ENCODE measurements at regions not wholly inside any gene's neighbourhood (a gene's known extent, or its start where the extent isn't known, plus 50 kb on each side); places are given as distances from the start of the nearest gene placed in this dataset.

DNA sequence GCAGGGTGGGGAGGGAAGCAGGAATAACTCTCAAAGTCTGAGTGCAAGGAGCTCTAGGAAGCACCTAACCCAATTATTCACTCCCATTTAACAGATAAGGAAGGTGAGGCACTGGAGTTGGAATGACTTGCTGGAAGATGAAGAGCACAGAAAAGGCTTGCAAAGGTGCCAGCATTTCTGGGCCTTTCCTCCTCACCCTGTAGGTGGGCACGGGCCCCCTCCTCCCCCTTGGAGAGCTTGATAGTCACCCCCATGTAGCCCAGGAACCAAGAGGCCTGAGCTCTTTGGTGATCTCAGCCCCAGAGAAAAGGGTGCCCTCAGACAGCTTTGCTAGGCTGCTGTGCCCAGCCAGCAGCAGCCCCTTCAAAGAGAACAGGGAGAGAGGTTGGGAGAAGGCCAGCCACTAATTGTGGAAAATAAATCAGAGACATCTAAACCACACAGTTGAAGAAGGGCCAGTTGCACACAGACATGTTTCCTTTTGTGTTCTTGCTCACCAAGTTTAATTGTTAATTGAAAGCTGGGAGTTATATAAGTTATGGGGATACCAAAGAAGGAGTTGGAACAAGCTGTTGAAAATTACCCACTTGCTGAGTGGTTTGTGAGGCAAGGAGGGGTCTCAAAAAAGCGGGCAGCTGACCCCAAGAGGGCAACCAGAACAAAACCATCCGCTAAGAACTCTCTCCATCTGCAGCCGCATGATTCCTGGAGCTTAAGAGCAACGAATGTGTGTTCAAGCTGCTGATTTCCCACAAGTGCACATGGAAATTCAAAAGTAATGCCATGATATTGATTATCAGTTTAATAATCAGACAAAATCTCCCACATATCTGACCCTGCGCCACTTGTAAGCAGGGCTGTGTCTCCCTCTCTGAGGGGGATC lies 77.0 kb downstream of the MRPL14 start:
- TF ChIP-seq, protein P1, sequence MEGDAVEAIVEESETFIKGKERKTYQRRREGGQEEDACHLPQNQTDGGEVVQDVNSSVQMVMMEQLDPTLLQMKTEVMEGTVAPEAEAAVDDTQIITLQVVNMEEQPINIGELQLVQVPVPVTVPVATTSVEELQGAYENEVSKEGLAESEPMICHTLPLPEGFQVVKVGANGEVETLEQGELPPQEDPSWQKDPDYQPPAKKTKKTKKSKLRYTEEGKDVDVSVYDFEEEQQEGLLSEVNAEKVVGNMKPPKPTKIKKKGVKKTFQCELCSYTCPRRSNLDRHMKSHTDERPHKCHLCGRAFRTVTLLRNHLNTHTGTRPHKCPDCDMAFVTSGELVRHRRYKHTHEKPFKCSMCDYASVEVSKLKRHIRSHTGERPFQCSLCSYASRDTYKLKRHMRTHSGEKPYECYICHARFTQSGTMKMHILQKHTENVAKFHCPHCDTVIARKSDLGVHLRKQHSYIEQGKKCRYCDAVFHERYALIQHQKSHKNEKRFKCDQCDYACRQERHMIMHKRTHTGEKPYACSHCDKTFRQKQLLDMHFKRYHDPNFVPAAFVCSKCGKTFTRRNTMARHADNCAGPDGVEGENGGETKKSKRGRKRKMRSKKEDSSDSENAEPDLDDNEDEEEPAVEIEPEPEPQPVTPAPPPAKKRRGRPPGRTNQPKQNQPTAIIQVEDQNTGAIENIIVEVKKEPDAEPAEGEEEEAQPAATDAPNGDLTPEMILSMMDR (IDR thresholded peaks at IDR 0.05), result no peak
- TF ChIP-seq POLR2A (IDR thresholded peaks at IDR 0.05), result no peak
